K562 (cell line): ENCODE measurements at regions not wholly inside any gene's neighbourhood (a gene's known extent, or its start where the extent isn't known, plus 50 kb on each side); places are given as distances from the start of the nearest gene placed in this dataset.
A peak's percentile ranks its signal among the peaks of the same experiment; 100 is the strongest.

Experiments
- CBX2 ChIP-seq: fragments of 200-600 bp; sonication (generic); IDR thresholded peaks from one replicate; pipeline ENCODE4 v1.6.1; 2012; ENCODE audit warnings: mild to moderate bottlenecking, low read length, inconsistent platforms; ENCODE audit not compliant: insufficient read depth, poor library complexity, severe bottlenecking
- CEBPB ChIP-seq: fragments of 450-650 bp; IDR thresholded peaks from 2 replicates; pipeline ENCODE4 v1.6.1; 2016; ENCODE audit warnings: missing genetic modification characterization, missing compliant biosample characterization
- ESRRB ChIP-seq: fragments of 250-450 bp; sonication (Bioruptor Pico); IDR thresholded peaks from 2 replicates; pipeline ENCODE4 v1.5.0; 2020; ENCODE audit warnings: mild to moderate bottlenecking, moderate library complexity, borderline replicate concordance
- HDAC1 ChIP-seq, 2 experiments: fragments of 450-650 bp; IDR thresholded peaks; 2 replicates each; pipeline ENCODE4 v1.6.1; 2016 to 2017; ENCODE audit warnings: inconsistent platforms in 1 of 2, mild to moderate bottlenecking in 1 of 2, moderate library complexity in 1 of 2
- HDGF ChIP-seq: fragments of 450-650 bp; IDR thresholded peaks from 2 replicates; pipeline ENCODE4 v1.6.1; 2016
- HEY1 ChIP-seq: fragments of 250-450 bp; sonication (Bioruptor Pico); IDR thresholded peaks from 2 replicates; pipeline ENCODE4 v1.5.0; 2020; ENCODE audit warnings: mild to moderate bottlenecking, moderate library complexity, borderline replicate concordance
- KDM1A ChIP-seq, 2 experiments: fragments of 450-650 bp; IDR thresholded peaks; 2 replicates each; pipeline ENCODE4 v1.6.1; 2016; ENCODE audit warnings: mild to moderate bottlenecking in 2 of 2
- MEIS2 ChIP-seq: fragments of 450-650 bp; IDR thresholded peaks from 2 replicates; pipeline ENCODE4 v1.6.1; 2014; ENCODE audit warnings: mild to moderate bottlenecking; ENCODE audit not compliant: partially characterized antibody
- NCOA2 ChIP-seq, 2 experiments: fragments of 450-650 bp; IDR thresholded peaks; 2 replicates each; pipeline ENCODE4 v1.6.1; 2018; ENCODE audit warnings: mild to moderate bottlenecking in 2 of 2, moderate library complexity in 1 of 2; ENCODE audit not compliant: partially characterized antibody in 2 of 2
- NFYB ChIP-seq: IDR thresholded peaks from 2 replicates; pipeline ENCODE4 v1.6.1; 2011; ENCODE audit warnings: mild to moderate bottlenecking, moderate library complexity; ENCODE audit not compliant: insufficient read length; ENCODE audit errors: extremely low read depth
- PHF21A ChIP-seq: fragments of 450-650 bp; IDR thresholded peaks from 2 replicates; pipeline ENCODE4 v1.6.1; 2017; ENCODE audit warnings: low read depth, borderline replicate concordance
- RBM14 ChIP-seq: fragments of 200-400 bp; formaldehyde crosslinking; IDR thresholded peaks from 2 replicates; pipeline ENCODE4 v1.6.1; 2018; ENCODE audit warnings: low read depth, mild to moderate bottlenecking, low read length, moderate library complexity, borderline replicate concordance; ENCODE audit not compliant: insufficient read depth
- TSC22D4 ChIP-seq: fragments of 450-650 bp; IDR thresholded peaks from 2 replicates; pipeline ENCODE4 v1.6.1; 2016; ENCODE audit warnings: missing genetic modification characterization, missing biosample characterization, control low read depth
- XRCC5 ChIP-seq: fragments of 200-400 bp; formaldehyde crosslinking; IDR thresholded peaks from 2 replicates; pipeline ENCODE4 v1.6.1; 2017; ENCODE audit warnings: low read depth, mild to moderate bottlenecking, low read length
- ZC3H11A ChIP-seq: IDR thresholded peaks from 2 replicates; pipeline ENCODE4 v1.6.1; 2012; ENCODE audit warnings: low read depth, low read length, improper control_type of control experiment
- ZKSCAN3 ChIP-seq: fragments of 250-450 bp; sonication (Bioruptor Pico); IDR thresholded peaks from 2 replicates; pipeline ENCODE4 v1.4.0; 2020
- ZNF24 ChIP-seq: fragments of 450-650 bp; IDR thresholded peaks from 2 replicates; pipeline ENCODE4 v1.6.1; 2016
- ZNF551 ChIP-seq: fragments of 250-450 bp; sonication (Bioruptor Pico); IDR thresholded peaks from 2 replicates; pipeline ENCODE4 v1.5.0; 2021; ENCODE audit warnings: mild to moderate bottlenecking, moderate library complexity
- TF ChIP-seq, protein P1 (sequence below): fragments of 250-450 bp; sonication (Bioruptor Pico); IDR thresholded peaks from 2 replicates; pipeline ENCODE4 v1.4.0; 2020
- TF ChIP-seq, protein P2 (sequence below), 2 experiments: fragments of 450-650 bp; IDR thresholded peaks; 2 replicates each; pipeline ENCODE4 v1.6.1; 2016

DNA sequence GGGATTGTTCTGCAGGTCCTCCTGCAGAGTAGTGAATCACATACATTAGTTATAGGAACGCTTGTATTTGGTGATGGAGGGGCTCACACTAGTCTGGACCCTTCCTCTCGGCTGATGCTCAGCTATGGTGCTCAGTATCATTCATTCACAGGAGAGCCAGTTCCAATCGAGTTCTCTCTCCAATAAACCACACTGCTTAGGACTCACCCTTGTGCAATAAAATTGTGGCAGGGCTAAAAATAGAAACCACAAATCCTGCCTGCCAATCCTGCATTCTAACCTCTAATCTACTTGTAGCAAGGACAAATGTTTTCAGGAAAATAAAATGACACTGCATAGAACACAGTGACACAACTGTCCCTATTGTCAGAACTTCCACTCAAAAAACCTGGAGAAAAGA, 138.4 kb upstream of the TBL1XR1 start (continued):
- TF ChIP-seq CBX2: no peak
- no peak for TF ChIP-seq ZKSCAN3 (CRISPR knock-in tag)
- peak in 1 of 2 experiments; percentile 36; a peak in 1 of 4 replicates for TF ChIP-seq HDAC1 (IDR thresholded peaks at IDR 0.05)
- TF ChIP-seq CEBPB (tag): peak; percentile 46; the same call in 1 of the 2 replicates
- no peak for TF ChIP-seq HEY1 (CRISPR knock-in tag)
- no peak for TF ChIP-seq PHF21A
- TF ChIP-seq HDGF: no peak
- TF ChIP-seq KDM1A (IDR thresholded peaks at IDR 0.05): peak in 1 of 2 experiments; percentile 18; a peak in 2 of 4 replicates
- no peak for TF ChIP-seq NFYB
- peak; percentile 25 for TF ChIP-seq MEIS2
- TF ChIP-seq ZNF24: peak; percentile 51; the same call in 1 of the 2 replicates
- no peak for TF ChIP-seq NCOA2 (IDR thresholded peaks at IDR 0.05; ENCODE audit: partially characterized antibody in 2 of 2)
- TF ChIP-seq TSC22D4 (tag): no peak
- no peak for TF ChIP-seq ZC3H11A
- no peak for TF ChIP-seq RBM14
- no peak for TF ChIP-seq ESRRB (CRISPR knock-in tag)
- no peak for TF ChIP-seq ZNF551 (CRISPR knock-in tag)
- TF ChIP-seq, protein P1, sequence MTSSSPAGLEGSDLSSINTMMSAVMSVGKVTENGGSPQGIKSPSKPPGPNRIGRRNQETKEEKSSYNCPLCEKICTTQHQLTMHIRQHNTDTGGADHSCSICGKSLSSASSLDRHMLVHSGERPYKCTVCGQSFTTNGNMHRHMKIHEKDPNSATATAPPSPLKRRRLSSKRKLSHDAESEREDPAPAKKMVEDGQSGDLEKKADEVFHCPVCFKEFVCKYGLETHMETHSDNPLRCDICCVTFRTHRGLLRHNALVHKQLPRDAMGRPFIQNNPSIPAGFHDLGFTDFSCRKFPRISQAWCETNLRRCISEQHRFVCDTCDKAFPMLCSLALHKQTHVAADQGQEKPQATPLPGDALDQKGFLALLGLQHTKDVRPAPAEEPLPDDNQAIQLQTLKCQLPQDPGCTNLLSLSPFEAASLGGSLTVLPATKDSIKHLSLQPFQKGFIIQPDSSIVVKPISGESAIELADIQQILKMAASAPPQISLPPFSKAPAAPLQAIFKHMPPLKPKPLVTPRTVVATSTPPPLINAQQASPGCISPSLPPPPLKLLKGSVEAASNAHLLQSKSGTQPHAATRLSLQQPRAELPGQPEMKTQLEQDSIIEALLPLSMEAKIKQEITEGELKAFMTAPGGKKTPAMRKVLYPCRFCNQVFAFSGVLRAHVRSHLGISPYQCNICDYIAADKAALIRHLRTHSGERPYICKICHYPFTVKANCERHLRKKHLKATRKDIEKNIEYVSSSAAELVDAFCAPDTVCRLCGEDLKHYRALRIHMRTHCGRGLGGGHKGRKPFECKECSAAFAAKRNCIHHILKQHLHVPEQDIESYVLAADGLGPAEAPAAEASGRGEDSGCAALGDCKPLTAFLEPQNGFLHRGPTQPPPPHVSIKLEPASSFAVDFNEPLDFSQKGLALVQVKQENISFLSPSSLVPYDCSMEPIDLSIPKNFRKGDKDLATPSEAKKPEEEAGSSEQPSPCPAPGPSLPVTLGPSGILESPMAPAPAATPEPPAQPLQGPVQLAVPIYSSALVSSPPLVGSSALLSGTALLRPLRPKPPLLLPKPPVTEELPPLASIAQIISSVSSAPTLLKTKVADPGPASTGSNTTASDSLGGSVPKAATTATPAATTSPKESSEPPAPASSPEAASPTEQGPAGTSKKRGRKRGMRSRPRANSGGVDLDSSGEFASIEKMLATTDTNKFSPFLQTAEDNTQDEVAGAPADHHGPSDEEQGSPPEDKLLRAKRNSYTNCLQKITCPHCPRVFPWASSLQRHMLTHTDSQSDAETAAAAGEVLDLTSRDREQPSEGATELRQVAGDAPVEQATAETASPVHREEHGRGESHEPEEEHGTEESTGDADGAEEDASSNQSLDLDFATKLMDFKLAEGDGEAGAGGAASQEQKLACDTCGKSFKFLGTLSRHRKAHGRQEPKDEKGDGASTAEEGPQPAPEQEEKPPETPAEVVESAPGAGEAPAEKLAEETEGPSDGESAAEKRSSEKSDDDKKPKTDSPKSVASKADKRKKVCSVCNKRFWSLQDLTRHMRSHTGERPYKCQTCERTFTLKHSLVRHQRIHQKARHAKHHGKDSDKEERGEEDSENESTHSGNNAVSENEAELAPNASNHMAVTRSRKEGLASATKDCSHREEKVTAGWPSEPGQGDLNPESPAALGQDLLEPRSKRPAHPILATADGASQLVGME: no peak
- TF ChIP-seq, protein P2, sequence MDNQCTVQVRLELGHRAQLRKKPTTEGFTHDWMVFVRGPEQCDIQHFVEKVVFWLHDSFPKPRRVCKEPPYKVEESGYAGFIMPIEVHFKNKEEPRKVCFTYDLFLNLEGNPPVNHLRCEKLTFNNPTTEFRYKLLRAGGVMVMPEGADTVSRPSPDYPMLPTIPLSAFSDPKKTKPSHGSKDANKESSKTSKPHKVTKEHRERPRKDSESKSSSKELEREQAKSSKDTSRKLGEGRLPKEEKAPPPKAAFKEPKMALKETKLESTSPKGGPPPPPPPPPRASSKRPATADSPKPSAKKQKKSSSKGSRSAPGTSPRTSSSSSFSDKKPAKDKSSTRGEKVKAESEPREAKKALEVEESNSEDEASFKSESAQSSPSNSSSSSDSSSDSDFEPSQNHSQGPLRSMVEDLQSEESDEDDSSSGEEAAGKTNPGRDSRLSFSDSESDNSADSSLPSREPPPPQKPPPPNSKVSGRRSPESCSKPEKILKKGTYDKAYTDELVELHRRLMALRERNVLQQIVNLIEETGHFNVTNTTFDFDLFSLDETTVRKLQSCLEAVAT (IDR thresholded peaks at IDR 0.05): no peak
- no peak for TF ChIP-seq XRCC5
